Activated CD8-positive, alpha-beta memory T cell treated with anti-CD3 and anti-CD28 coated beads for 36 hours (primary cell): ENCODE measurements at regions not wholly inside any gene's neighbourhood (a gene's known extent, or its start where the extent isn't known, plus 50 kb on each side); places are given as distances from the start of the nearest gene placed in this dataset.
"Not testable (repeated sequence)": the region's sequence is repeated elsewhere in the genome, so short reads cannot be mapped to it uniquely, and the experiment has no call there.

Experiments used
- CTCF ChIA-PET: fragments of 350-600 bp; sonication (Branson Sonifier 250); formaldehyde crosslinking; loops from one replicate; lab custom pipeline; 2021; ENCODE audit warnings: antibody characterized with exemption; lab: Charles Lee
- POLR2A ChIA-PET: fragments of 350-600 bp; sonication (Branson Sonifier 250); formaldehyde crosslinking; loops from one replicate; lab custom pipeline; 2021; ENCODE audit warnings: antibody characterized with exemption; lab: Charles Lee

DNA sequence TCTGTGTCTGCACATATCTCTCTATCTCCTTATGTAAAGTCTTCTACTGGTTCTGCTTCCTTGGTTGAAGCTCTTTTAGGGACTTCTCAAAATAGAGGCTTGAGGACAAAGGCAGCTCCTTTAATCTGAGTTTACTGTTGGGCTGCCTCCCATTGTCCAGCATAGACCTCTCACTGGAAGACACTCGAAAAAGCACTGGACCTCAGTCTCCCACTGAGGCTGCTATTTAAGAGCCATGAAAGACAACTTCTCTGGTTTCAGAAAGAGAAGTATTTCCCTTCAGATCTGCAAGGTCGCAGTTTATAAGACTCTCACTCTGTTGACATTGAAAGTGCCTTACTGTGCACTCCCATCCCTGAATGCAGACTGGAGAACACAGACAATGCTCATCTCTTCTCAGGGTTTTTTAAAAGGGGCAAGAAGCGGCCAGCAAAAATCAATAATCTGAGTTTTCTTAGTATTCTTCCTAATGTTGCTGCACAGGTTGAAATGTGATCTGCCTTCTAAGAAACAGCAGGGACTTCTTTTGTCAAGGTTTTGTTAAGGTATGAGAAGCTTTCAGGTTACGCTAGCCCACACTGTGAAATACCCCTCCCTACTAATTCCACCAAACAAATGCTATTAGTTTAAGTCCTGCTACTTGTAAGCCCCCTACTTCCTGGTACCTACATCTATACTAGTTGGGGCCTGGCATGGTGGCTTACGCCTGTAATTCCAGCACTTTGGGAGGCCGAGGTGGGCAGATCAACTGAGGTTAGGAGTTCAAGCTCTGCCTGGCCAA, 450.0 kb upstream of the SLC10A2 start:
- CTCF ChIA-PET, result no interaction called here
- POLR2A ChIA-PET, result no interaction called here

DNA sequence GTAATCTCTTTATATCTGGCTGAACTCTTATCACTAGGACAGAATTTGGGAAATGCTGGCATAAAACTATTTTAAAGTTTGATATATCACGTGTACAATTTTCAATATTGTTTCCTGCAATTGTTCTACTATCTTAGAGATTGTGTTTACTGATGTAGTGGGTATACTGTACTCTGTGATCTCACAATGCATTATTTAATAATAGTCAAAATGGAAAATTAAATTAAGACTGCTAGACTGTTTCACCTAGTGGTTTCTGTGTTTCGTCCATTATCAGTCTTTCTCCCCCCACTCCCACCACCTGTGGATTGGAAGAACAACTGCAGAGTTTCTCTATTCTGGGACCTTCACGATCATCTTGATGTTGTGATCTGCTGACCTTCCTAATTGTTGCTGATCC, 449.2 kb upstream of the SLC10A2 start:
- POLR2A ChIA-PET, result no interaction called here

DNA sequence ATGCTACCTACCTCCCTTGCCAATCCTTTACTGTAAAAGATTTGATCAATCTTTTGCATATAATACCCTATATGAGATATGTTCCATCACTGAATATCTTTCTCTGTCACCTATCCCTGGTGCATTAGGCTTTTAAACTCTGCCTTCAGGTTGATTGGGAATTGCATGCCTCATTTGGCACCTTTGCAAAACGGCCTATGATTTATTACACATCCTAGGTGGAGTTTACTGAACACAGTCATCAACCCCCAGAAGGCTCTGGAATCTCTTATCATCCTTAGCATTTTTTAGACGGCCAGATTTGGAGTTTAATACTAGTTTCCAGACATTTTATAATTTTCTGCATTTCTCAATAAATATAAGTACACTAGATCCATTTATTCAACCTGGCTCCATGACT, 448.4 kb upstream of the SLC10A2 start:
- POLR2A ChIA-PET, result no interaction called here
- CTCF ChIA-PET, result no interaction called here

More for the DNA sequence above, 449.2 kb upstream of the SLC10A2 start:
- CTCF ChIA-PET, result no interaction called here

DNA sequence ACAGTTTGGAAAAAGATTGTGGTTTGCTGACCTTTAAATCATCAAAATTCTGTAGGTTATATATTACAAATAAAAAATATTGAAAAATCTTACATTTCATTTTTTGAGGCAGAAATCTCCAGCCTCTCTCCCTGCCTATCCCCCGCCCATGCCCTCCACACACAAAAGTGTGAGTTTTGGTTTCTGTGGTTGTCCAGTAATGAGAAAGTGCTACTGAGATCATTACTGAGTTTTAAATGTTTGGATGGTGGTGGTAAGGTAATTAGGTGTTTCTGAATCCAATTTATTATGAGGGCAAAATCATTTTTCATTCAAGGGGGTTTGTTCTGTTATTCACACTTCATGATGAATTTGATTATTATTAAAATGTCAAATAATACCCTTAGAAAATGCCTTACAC, 448.0 kb upstream of the SLC10A2 start:
- ChIA-PET POLR2A (no interaction called here), CTCF (no interaction called here)

DNA sequence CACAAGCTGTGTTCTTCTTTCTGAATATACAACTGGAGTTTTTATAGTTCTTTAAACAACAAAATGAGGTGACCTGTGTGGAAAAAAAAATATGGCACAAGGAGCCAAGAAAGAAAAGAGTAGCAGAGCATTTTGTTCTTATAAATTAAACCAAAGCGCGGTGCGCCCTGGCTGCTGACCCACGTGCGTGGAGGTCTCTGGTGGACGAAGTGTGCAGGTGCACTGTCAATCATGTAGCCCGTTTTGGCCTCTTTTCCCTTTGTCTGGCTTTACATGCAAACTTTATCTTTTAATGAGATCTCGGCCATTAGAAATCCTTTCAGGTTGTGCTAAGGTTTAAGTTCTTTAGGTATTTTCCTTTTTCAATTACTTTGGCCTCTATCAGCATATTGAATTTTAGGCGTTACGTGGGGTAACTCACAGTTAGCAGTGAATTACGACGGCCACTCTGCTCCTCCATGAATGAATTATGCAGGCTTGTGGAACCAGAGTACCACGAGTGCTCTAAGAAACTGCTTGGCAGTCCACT, 443.9 kb upstream of the SLC10A2 start:
- ChIA-PET POLR2A (no interaction called here), CTCF (no interaction called here)

DNA sequence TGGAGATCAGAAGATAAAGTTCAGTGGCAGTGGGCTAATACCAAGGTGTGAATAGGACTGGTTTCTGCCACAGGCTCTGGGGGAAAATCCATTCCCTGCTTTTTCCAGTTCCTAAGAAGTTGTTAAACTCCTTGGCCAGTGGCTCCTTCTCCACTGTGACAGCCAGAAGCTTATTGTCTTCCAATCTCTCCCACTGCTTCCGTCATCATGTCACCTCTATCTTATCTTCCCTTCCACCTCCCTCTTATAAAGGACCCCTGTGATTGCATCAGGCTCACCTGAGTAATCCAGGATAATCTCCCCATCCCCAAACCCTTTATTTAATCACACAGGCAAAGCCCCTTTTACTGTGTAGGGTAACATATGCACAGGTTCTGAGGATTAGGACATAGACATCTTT, 431.2 kb upstream of the SLC10A2 start:
- POLR2A ChIA-PET, result no interaction called here

DNA sequence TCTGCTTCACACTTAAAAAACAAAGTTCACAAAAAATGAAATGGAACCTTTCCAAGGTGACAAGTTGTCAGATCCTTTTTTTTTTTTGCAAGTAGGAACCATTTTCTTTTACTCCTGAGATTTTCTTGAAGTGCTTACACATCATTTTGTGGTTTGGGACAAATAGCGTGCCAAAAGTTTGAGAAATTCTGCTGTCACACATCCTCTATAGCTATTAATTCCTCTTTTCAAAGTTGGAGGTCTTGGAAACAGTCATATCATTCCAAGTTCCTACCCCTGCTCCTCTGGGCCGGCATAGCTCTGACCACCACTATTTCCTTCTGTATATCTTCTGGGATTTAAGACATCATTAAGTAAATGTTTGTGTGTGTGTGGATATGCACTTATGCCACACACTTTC, 421.6 kb upstream of the SLC10A2 start:
- ChIA-PET POLR2A (no interaction called here), CTCF (no interaction called here)

More for the DNA sequence above, 431.2 kb upstream of the SLC10A2 start:
- CTCF ChIA-PET, result no interaction called here

DNA sequence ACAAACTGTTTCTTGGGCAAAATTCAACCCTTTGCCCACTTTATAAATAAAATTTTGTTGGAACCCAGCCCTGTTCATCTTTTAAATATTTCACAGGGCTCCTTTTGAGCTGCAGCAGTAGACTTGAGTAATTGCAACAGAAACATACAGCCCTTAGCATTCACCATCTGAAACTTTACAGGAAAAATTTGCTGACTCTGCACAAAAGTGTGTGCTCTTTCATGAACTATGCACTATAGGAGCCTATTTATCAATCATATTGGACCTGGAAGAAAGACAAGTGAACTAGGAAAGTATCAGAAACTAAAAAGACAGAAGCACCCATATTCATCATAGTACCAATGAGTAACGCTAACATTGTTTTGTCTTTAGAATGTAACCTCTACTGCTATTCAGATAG, 406.9 kb upstream of the SLC10A2 start:
- CTCF ChIA-PET, result interaction anchor here (0.5 kb wide), 1 partner anchor 9 kb away, joined by 5 read pairs; no protein-coding TSS in a partner anchor
- POLR2A ChIA-PET, result no interaction called here

DNA sequence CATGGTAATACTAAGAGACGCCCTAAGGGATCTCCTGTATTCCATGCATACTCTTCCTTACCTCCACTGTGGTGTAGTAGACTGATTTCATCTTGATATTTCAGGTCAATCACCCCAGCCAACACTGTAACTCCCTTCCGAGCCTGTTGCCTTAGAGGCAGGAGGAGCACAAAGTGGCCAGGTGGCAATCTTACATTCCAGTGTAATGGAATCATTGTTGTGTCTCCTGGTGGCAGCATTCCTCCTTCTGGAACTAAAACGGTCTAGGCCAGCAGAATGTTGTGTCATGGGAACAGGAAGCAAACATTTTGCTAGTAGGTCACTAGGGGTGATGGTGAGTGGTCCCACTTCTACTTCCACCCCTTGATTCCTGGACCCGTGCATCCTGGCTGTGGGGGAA, 405.7 kb upstream of the SLC10A2 start:
- ChIA-PET CTCF (no interaction called here), POLR2A (no interaction called here)

DNA sequence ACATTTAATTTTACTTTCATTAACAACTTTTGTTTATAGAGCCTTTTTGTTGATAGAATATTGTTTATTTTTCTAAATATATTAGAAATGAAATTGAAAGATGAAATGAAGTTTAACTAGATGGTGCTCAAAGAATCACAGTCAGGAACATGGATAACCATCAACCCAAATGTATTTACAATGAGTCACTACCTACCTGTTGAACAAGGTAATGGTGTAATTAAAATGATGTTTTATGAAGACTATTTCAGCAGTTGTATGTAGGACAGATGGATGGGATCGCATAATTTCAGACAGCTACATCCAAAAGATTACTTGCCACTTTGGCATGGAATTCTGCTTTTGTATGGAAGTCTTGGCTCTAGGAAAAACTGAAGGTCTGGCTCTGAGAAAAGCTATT, 403.6 kb upstream of the SLC10A2 start:
- ChIA-PET POLR2A (no interaction called here), CTCF (no interaction called here)

DNA sequence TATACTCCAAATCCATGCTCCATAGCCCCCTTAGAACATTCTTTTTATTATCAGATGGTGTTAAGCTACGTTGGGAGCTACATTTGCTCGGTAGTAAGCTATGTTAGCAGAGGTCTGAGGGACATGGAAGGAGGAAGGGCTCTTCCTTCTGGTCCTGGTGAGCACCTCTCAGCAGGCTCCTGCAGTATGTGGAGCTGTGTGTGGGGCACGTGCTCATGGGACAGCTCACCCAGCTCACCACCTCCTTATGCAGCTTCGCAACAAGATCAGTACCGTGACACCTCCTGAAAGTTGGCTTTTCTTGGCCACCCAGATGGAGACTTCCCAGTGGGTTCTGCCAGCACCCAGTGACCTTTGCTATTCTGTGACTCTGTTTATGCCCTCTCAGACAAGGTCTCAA, 400.5 kb upstream of the SLC10A2 start:
- ChIA-PET POLR2A (no interaction called here), CTCF (no interaction called here)

DNA sequence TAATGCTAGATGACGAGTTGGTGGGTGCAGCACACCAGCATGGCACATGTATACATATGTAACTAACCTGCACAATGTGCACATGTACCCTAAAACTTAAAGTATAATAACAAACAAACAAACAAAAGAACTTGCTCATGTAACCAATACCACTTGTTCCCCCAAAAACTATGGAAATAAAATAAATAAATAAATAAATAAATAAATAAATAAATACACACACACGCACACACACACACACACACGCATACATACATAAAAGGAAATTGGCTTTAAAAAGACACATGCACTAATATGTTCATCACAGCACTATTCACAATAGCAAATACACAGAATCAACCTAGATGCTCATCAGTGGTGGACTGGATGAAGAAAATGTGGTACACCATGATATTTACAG, 394.0 kb upstream of the SLC10A2 start:
- CTCF ChIA-PET, POLR2A ChIA-PET: not testable (repeated sequence)

DNA sequence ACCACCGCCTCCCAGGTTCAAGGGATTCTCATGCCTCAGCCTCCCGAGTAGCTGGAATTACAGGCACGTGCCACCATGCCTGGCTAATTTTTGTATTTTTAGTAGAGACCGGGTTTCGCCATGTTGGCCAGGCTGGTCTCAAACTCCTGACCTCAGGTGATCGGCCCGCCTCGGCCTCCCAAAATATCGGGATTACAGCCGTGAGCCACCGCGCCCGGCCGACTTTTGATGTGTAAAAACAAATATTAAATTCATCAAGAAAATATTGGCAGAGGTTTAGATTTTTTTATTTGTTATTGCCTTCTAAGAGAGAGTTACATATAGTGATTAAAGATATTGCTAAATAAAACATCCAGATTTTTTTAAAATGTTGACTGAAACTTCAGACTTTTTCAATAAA, 390.8 kb upstream of the SLC10A2 start:
- POLR2A ChIA-PET, CTCF ChIA-PET: not testable (repeated sequence)

DNA sequence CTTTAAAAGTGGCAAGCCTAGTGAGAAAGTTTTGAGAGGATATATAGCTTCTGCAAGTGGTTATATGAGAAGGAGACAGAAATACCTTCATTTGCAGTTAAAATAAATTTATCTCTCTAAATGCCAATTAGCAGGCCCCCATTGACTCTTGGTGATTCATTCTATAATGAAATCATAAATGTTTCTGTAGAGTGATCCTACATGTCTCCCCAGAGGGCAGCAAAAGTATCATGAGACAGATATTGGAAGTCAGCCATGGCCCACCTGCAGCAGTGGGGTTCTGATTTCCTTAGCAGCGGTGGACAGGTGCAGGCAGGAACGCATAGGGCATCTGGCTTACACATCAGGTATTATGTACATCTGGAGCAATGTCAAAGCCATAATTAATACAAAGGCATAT, 385.4 kb upstream of the SLC10A2 start:
- ChIA-PET CTCF (no interaction called here), POLR2A (no interaction called here)

DNA sequence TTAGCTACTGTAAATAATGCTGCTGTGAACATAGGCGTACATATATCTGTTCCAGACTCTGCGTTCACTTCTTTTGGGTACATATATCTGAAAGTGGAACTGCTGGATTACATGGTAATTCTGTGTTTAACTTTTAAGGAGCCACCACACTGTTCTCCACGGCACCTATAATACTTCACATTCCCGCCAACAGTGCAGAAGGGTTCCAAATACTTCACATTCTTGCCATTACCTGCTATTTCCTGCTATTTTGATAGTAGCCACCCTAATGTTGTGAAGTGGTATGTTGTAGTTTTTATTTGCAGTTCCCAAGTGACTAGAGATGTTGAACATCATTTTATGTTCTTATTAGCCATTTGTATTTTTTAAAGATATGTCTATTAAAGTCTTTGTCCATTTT, 377.4 kb upstream of the SLC10A2 start:
- CTCF ChIA-PET, result no interaction called here
- POLR2A ChIA-PET, result no interaction called here

DNA sequence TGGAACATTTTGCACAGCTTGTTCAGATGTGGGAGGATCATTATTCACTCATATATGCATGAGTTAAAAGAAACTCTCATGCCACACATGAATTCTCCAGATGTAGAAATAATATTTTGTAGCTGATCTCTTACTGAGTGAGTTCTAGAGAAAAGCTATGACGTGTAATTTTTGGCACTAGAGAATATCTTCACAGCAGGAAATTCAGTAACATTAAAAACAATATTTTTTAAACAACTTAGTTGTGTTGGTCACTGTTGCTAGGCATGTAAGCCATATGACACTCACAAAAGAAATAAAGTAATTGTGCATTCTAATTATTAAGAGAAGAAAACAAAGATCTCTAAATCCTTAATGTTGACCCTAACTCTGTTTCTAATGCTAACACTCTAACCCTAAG, 371.4 kb upstream of the SLC10A2 start:
- POLR2A ChIA-PET, result interaction anchor here (0.6 kb wide), 1 partner anchor 1704 kb away, joined by 3 read pairs; no protein-coding TSS in a partner anchor
- CTCF ChIA-PET, result no interaction called here

DNA sequence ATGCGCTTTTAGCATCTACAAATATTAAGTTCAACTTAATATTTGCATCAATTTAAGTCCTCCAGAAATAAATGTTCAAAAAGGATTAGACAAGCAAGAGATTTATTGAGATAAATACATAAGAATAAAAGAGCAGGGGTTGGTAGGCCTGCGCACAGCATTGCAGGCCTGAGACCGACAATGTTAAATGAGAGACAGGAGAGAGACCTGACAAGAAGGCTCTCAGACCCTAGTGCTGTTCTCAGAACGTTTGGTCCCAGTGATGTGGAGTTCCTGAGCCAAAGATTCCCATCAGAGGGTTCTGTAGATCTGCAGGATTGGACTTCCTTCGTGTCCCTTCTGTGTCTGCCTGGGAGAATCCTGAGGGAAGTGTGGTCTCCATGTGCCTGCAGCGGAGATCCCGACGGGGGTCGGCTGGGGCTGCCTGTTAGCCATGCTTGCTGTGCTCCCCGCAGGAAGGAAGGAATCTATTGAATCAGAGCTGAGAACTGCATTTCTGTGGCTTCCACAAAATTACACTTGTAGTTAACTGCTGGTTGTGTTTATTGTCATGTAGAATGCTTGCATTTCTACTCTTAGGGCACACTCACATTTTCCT, 369.9 kb upstream of the SLC10A2 start:
- POLR2A ChIA-PET, result no interaction called here

DNA sequence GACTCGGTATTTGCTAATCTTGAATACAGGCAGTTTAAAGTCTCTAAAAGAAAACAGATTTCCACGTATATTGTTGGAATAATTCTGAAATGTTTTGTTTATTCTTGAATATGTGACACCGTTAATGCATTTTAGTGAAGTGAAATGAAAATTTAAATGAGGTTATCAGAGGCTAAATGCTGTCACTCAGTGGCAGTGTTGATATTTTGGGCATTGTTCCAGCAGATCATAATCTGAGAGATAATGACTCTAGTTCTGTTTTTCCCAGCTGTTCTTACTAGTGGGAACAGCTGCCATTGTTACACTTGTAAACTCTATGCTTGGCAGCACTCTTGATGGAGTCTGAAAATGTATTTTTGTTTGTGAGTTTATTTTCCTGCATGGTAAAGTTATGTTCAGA, 365.6 kb upstream of the SLC10A2 start:
- POLR2A ChIA-PET, result no interaction called here
- CTCF ChIA-PET, result no interaction called here

More for the DNA sequence above, 369.9 kb upstream of the SLC10A2 start:
- CTCF ChIA-PET, result no interaction called here

DNA sequence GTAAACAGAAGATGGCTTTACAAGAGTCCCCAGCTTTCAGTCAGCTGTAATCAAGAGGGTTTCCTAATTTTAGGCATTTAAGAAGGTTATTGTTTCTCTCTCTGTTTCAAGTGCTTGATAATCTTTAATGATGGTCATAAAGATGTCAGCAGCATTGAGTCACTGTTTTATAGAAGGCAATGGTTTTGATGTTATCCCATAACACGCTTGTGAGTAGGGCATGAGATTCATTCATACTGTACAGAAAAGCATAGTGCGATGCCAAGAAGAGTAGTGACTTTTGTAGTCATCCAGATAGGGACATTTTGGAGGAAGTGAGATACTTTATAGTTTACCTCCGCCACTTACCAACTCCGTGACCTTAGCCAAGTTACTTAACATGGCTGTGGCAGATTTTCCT, 364.2 kb upstream of the SLC10A2 start:
- POLR2A ChIA-PET, result no interaction called here

DNA sequence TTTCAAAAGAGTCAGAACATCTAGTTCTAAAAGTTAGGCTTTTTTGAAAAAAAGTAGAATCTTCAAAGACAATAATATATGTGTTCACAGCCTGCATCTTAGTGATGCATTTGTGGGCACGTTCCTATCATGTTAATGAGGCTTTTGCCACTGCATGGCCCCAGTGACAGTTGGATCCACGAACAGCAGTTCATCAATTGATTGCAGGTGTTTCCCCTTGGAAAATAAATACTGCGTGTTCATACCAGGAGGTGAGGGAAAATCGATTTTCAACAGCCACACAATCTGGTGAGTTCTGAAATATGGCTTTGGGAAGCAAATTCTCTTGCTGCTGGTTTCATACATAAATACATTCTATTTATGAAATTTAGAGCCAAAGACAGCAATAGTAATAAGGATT, 343.8 kb upstream of the SLC10A2 start:
- ChIA-PET POLR2A (no interaction called here), CTCF (no interaction called here)

More for the DNA sequence above, 364.2 kb upstream of the SLC10A2 start:
- CTCF ChIA-PET, result no interaction called here

DNA sequence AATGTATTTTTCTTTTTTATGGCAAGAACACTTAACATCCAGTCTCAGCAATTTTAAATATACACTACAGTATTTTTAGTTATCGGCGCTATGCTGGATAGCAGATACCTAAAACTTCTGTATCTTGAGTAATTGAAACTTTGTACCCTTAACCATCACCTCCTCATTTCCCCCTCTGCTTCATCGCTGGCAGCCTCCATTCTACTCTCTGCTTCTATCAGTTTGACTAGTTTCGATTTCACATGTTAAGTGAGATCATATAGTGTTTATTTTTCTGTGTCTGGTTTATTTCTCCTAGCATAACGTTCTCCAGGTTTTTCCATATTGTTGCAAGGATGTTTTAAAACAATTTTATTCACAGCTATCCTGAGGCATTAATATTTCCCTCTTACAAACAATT, 340.8 kb upstream of the SLC10A2 start:
- POLR2A ChIA-PET, result no interaction called here
- CTCF ChIA-PET, result no interaction called here
